Caco-2 (cell line): ENCODE measurements at regions not wholly inside any gene's neighbourhood (a gene's known extent, or its start where the extent isn't known, plus 50 kb on each side); places are given as distances from the start of the nearest gene placed in this dataset.
"Not testable (repeated sequence)": the region's sequence is repeated elsewhere in the genome, so short reads cannot be mapped to it uniquely, and the experiment has no call there.

ENCODE experiments used
- BruUV-seq: library from RNA; stranded (reverse); fragments of 400-500 nt; replicated peaks from 2 replicates; lab custom pipeline; 2021; lab: Mats Ljungman, UMichigan
- CTCF ChIA-PET: fragments of 300-600 bp; sonication (Branson Sonifier 250); formaldehyde crosslinking; loops from one replicate; lab custom pipeline; 2022; ENCODE audit warnings: antibody characterized with exemption; lab: Charles Lee
- POLR2A ChIA-PET: fragments of 300-600 bp; sonication (Branson Sonifier 250); formaldehyde crosslinking; loops from one replicate; lab custom pipeline; 2022; ENCODE audit warnings: antibody characterized with exemption; lab: Charles Lee
- DNase-seq, 2 experiments: peaks; one replicate each; pipeline versions ENCODE4 v3.0.0 to v3.0.0-alpha.2; 2020 to 2022
- H3K27me3 ChIP-seq: replicated peaks from 2 replicates; pipeline ENCODE4 v1.6.0; 2011; ENCODE audit warnings: low read length; ENCODE audit not compliant: control insufficient read depth, insufficient read depth
- H3K36me3 ChIP-seq: 2 replicates; pipeline ENCODE4 v1.5.1; 2011; ENCODE audit warnings: low read length; ENCODE audit not compliant: control insufficient read depth, insufficient read depth
- H3K4me1 ChIP-seq: fragments of 250-450 bp; sonication (Bioruptor Pico); 2 replicates; pipeline ENCODE4 v1.5.1; 2020; ENCODE audit warnings: mild to moderate bottlenecking
- H3K4me3 ChIP-seq: 2 replicates; pipeline ENCODE4 v1.5.1; 2011; ENCODE audit warnings: low read depth, mild to moderate bottlenecking, control low read depth, low read length
- H3K9me3 ChIP-seq: fragments of 250-450 bp; sonication (Bioruptor Pico); 2 replicates; pipeline ENCODE4 v1.5.1; 2020; ENCODE audit warnings: mild to moderate bottlenecking, moderate library complexity
- H3K27ac Mint-ChIP-seq: one replicate; pipeline ENCODE4 v1.8.0; 2022; ENCODE audit warnings: mixed read lengths; ENCODE audit not compliant: unreplicated experiment
- H3K27me3 Mint-ChIP-seq: one replicate; pipeline ENCODE4 v1.8.0; 2022; ENCODE audit warnings: mixed read lengths; ENCODE audit not compliant: insufficient read depth, unreplicated experiment
- H3K36me3 Mint-ChIP-seq: one replicate; pipeline ENCODE4 v1.8.0; 2022; ENCODE audit warnings: mild to moderate bottlenecking, mixed read lengths; ENCODE audit not compliant: insufficient read depth, unreplicated experiment
- H3K4me1 Mint-ChIP-seq: one replicate; pipeline ENCODE4 v1.8.0; 2022; ENCODE audit warnings: low read depth, mixed read lengths; ENCODE audit not compliant: unreplicated experiment
- H3K4me3 Mint-ChIP-seq: one replicate; pipeline ENCODE4 v1.8.0; 2022; ENCODE audit warnings: mild to moderate bottlenecking, moderate library complexity, mixed read lengths; ENCODE audit not compliant: unreplicated experiment
- H3K9me3 Mint-ChIP-seq: one replicate; pipeline ENCODE4 v1.8.0; 2022; ENCODE audit warnings: mixed read lengths; ENCODE audit not compliant: unreplicated experiment
- intact Hi-C: fragments of 100-400 bp; cut with micrococcal nuclease; formaldehyde crosslinking; loops from one replicate; pipeline ENCODE4 v1.10.0; 2022; ENCODE audit not compliant: unreplicated experiment
- TF ChIP-seq, protein P1 (sequence below), 2 experiments: fragments of 200-600 bp in 1 of 2; IDR thresholded peaks; 1 replicate in 1 of 2; 2 replicates in 1 of 2; pipeline versions ENCODE4 v1.5.1 to v1.8.0; 2011 to 2022; ENCODE audit warnings: antibody characterized with exemption in 1 of 2, control low read depth in 1 of 2, inconsistent platforms in 1 of 2, low read depth in 1 of 2, low read length in 1 of 2, mild to moderate bottlenecking in 1 of 2, moderate library complexity in 1 of 2; ENCODE audit not compliant: insufficient read depth in 1 of 2, severe bottlenecking in 1 of 2, unreplicated experiment in 1 of 2

DNA sequence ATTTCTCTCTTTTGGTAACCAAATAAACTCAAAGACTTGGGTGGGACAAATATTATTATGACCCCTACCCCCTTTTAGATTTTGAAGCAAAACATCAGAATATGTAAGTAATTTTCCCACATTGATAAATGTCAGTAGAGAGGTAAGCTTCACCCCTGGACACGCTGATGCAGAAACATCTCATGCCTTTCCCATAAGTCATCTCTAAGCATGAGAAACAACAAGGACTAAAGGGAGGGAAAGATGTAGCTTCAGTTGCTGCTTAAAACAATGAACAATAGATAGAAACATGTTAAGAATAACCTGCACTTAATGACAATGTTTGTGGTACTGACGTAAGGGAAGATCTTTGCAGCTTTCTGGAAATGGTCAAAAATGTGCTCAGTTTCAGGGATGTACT, 56.3 kb upstream of the SLC8A3 start:
- H3K4me1 ChIP-seq, result no peaks in the 10 kb centered on the region
- peaks cover 11% of the 10 kb centered on the region for H3K9me3 Mint-ChIP-seq
- DNase-seq, result no peak
- no peak overlapping the region for H3K4me3 ChIP-seq
- TF ChIP-seq, protein P1, sequence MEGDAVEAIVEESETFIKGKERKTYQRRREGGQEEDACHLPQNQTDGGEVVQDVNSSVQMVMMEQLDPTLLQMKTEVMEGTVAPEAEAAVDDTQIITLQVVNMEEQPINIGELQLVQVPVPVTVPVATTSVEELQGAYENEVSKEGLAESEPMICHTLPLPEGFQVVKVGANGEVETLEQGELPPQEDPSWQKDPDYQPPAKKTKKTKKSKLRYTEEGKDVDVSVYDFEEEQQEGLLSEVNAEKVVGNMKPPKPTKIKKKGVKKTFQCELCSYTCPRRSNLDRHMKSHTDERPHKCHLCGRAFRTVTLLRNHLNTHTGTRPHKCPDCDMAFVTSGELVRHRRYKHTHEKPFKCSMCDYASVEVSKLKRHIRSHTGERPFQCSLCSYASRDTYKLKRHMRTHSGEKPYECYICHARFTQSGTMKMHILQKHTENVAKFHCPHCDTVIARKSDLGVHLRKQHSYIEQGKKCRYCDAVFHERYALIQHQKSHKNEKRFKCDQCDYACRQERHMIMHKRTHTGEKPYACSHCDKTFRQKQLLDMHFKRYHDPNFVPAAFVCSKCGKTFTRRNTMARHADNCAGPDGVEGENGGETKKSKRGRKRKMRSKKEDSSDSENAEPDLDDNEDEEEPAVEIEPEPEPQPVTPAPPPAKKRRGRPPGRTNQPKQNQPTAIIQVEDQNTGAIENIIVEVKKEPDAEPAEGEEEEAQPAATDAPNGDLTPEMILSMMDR (IDR thresholded peaks at IDR 0.05; ENCODE audit: insufficient read depth in 1 of 2, low read depth in 1 of 2, low read length in 1 of 2, severe bottlenecking in 1 of 2, unreplicated experiment in 1 of 2), result no peak
- POLR2A ChIA-PET, result no interaction called here
- no peaks in the 10 kb centered on the region for H3K36me3 ChIP-seq
- H3K4me3 Mint-ChIP-seq, result no peak overlapping the region
- peaks cover 26% of the 10 kb centered on the region for H3K27me3 Mint-ChIP-seq
- no peaks in the 10 kb centered on the region for H3K4me1 Mint-ChIP-seq
- intact Hi-C loops, result no loop called here
- CTCF ChIA-PET, result no interaction called here
- no peaks in the 10 kb centered on the region for H3K36me3 Mint-ChIP-seq
- no peaks in the 10 kb centered on the region for H3K27me3 ChIP-seq
- H3K27ac Mint-ChIP-seq, result no peak overlapping the region
- no peaks in the 10 kb centered on the region for H3K9me3 ChIP-seq
- BruUV-seq, result no TSS peak

GRCh38 chr14:70239802-70240201, 51.1 kb upstream of the SLC8A3 start:
- POLR2A ChIA-PET, result no interaction called here
- DNase-seq, result no peak
- H3K4me3 Mint-ChIP-seq, result no peak overlapping the region
- TF ChIP-seq, protein P1 (IDR thresholded peaks at IDR 0.05; ENCODE audit: insufficient read depth in 1 of 2, low read depth in 1 of 2, low read length in 1 of 2, severe bottlenecking in 1 of 2, unreplicated experiment in 1 of 2), result no peak
- Histone ChIP-seq H3K4me1 (no peaks in the 10 kb centered on the region), H3K27me3 (no peaks in the 10 kb centered on the region), H3K9me3 (no peaks in the 10 kb centered on the region), H3K36me3 (no peaks in the 10 kb centered on the region), H3K4me3 (no peak overlapping the region)
- no TSS peak for BruUV-seq
- H3K36me3 Mint-ChIP-seq, result no peaks in the 10 kb centered on the region
- peaks cover 17% of the 10 kb centered on the region for H3K9me3 Mint-ChIP-seq
- peaks cover 26% of the 10 kb centered on the region for H3K27me3 Mint-ChIP-seq
- CTCF ChIA-PET, result no interaction called here
- intact Hi-C loops, result no loop called here
- H3K27ac Mint-ChIP-seq, result no peak overlapping the region
- no peaks in the 10 kb centered on the region for H3K4me1 Mint-ChIP-seq

DNA sequence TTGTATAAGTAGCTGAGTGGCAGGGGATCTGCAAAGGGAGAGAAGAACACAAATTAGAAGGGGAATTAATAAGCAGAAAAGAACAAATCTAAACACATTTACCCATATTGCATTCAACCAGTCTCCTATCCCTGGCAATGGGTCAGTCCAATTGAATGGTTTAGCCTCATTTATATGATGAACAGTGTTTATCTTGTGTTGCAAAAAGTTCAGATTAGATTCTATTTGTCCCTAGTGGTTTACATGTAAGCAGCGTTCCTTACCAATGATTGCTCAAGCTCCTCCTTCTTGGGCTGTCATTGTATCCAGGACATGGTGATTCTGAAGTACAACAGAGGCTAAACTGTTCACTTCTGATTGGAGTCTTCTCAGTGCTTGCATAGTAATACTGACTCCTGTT, 49.9 kb upstream of the SLC8A3 start:
- H3K36me3 ChIP-seq, H3K4me1 Mint-ChIP-seq, BruUV-seq, POLR2A ChIA-PET, H3K27ac Mint-ChIP-seq, CTCF ChIA-PET, H3K4me3 ChIP-seq, H3K4me3 Mint-ChIP-seq, H3K36me3 Mint-ChIP-seq, DNase-seq, intact Hi-C loops, H3K9me3 ChIP-seq, H3K27me3 ChIP-seq, H3K4me1 ChIP-seq: not testable (repeated sequence)
- H3K9me3 Mint-ChIP-seq, result peaks cover 18% of the 10 kb centered on the region
- peaks cover 19% of the 10 kb centered on the region for H3K27me3 Mint-ChIP-seq
